ENCODE measurements at regions not wholly inside any gene's neighbourhood (a gene's known extent, or its start where the extent isn't known, plus 50 kb on each side); places are given as distances from the start of the nearest gene placed in this dataset.

DNA sequence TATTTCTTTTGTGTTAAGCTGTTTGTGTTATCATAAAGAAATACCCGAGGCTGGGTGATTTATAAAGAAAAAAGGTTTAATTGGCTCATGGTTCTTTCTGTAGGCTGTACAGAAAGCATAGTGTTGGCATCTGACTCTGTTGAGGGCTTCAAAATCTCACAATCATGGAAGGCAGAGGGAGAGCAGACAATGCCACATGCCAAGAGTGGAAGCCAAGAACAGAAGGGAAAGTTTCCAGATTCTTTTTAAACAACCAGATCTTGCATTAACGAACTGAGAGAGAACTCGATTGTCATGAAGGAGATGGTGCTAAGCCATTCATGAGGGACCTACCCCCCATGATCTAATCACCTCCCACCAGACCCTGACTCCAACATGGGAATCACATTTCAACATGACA lies 290.1 kb downstream of the BMP2 start:
- Histone ChIP-seq H3K27me3 (ENCODE audit: control insufficient read depth in 4 of 4, insufficient read depth in 4 of 4, low read length in 3 of 4) (peaks cover 0 to 3% (median 0%) of the 10 kb centered on the region in 4 donors), H3K9me3 (ENCODE audit: control insufficient read depth in 4 of 4, low read length in 3 of 4) (no peaks in the 10 kb centered on the region), H3K9ac (ENCODE audit: low read depth in 1 of 2, low read length in 2 of 2) (no peak overlapping the region), H3K4me1 (ENCODE audit: control insufficient read depth in 4 of 4, insufficient read depth in 4 of 4, low read length in 3 of 4) (no peaks in the 10 kb centered on the region), H3K36me3 (ENCODE audit: control insufficient read depth in 4 of 4, insufficient read depth in 3 of 4, low read depth in 1 of 4, low read length in 3 of 4) (no peaks in the 10 kb centered on the region), H3K4me3 (ENCODE audit: low read depth in 1 of 3, low read length in 3 of 3) (no peak overlapping the region), H3K27ac (ENCODE audit: low read depth in 1 of 2, low read length in 2 of 2) (no peak overlapping the region)
- DNase-seq (ENCODE audit: low spot score) = no peak
- WGBS = 68% methylated on average over 3 of the region's 3 CpGs
- TF ChIP-seq, protein P1, sequence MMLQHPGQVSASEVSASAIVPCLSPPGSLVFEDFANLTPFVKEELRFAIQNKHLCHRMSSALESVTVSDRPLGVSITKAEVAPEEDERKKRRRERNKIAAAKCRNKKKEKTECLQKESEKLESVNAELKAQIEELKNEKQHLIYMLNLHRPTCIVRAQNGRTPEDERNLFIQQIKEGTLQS (IDR thresholded peaks at IDR 0.05) = no peak
- TF ChIP-seq REST (IDR thresholded peaks at IDR 0.05) (no peak), SP1 (IDR thresholded peaks at IDR 0.05) (no peak)

DNA sequence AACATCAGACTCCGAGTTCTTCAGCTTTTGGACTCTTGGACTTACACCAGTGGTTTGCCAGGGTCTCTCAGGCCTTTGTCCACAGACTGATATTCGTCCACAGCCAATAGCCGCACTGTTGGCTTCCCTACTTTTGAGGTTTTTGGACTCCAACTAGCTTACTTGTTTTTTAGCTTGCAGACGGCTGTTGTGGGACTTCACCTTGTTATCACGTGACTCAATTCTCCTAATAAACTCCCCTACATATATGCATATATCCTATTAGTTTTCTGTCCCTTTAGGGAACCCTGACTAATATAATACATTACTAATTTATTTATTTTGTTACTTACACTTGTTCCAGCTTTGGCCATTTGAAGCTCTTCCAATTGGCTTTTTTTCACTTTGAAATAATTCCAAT lies 311.3 kb downstream of the BMP2 start:
- H3K27ac ChIP-seq (ENCODE audit: low read depth in 1 of 2, low read length in 2 of 2) = no peak overlapping the region
- no peaks in the 10 kb centered on the region for H3K9me3 ChIP-seq (ENCODE audit: control insufficient read depth in 4 of 4, low read length in 3 of 4)
- H3K27me3 ChIP-seq (ENCODE audit: control insufficient read depth in 4 of 4, insufficient read depth in 4 of 4, low read length in 3 of 4) = peaks cover 0 to 5% (median 0%) of the 10 kb centered on the region in 4 donors
- DNase-seq (ENCODE audit: low spot score) = no peak
- H3K36me3 ChIP-seq (ENCODE audit: control insufficient read depth in 4 of 4, insufficient read depth in 3 of 4, low read depth in 1 of 4, low read length in 3 of 4) = no peaks in the 10 kb centered on the region
- WGBS = 72% methylated on average over 5 of the region's 5 CpGs
- H3K4me1 ChIP-seq (ENCODE audit: control insufficient read depth in 4 of 4, insufficient read depth in 4 of 4, low read length in 3 of 4) = no peaks in the 10 kb centered on the region
- no peak overlapping the region for H3K9ac ChIP-seq (ENCODE audit: low read depth in 1 of 2, low read length in 2 of 2)
- TF ChIP-seq, protein P2, sequence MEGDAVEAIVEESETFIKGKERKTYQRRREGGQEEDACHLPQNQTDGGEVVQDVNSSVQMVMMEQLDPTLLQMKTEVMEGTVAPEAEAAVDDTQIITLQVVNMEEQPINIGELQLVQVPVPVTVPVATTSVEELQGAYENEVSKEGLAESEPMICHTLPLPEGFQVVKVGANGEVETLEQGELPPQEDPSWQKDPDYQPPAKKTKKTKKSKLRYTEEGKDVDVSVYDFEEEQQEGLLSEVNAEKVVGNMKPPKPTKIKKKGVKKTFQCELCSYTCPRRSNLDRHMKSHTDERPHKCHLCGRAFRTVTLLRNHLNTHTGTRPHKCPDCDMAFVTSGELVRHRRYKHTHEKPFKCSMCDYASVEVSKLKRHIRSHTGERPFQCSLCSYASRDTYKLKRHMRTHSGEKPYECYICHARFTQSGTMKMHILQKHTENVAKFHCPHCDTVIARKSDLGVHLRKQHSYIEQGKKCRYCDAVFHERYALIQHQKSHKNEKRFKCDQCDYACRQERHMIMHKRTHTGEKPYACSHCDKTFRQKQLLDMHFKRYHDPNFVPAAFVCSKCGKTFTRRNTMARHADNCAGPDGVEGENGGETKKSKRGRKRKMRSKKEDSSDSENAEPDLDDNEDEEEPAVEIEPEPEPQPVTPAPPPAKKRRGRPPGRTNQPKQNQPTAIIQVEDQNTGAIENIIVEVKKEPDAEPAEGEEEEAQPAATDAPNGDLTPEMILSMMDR (IDR thresholded peaks at IDR 0.05; ENCODE audit: low read depth, low read length, missing input control) = no peak
- TF ChIP-seq, protein P1 (IDR thresholded peaks at IDR 0.05) = no peak
- TF ChIP-seq NR2F2 (IDR thresholded peaks at IDR 0.05) (no peak), JUND (IDR thresholded peaks at IDR 0.05) (no peak), GABPA (IDR thresholded peaks at IDR 0.05 in 1 of 2, conservative IDR thresholded peaks at IDR 0.05 in 1 of 2) (no peak), RXRA (IDR thresholded peaks at IDR 0.05) (no peak), TAF1 (conservative IDR thresholded peaks at IDR 0.05) (no peak), REST (IDR thresholded peaks at IDR 0.05) (no peak), HNF4G (IDR thresholded peaks at IDR 0.05) (no peak), RAD21 (IDR thresholded peaks at IDR 0.05) (no peak)
- H3K4me3 ChIP-seq (ENCODE audit: low read depth in 1 of 3, low read length in 3 of 3) = no peak overlapping the region

Measured in liver (tissue), 8 donors.